RPMI7951 (cell line): ENCODE measurements at regions not wholly inside any gene's neighbourhood (a gene's known extent, or its start where the extent isn't known, plus 50 kb on each side); places are given as distances from the start of the nearest gene placed in this dataset.
"Not testable (repeated sequence)": the region's sequence is repeated elsewhere in the genome, so short reads cannot be mapped to it uniquely, and the experiment has no call there.

Source experiments
- DNase-seq: peaks from one replicate; pipeline ENCODE4 v3.0.0-alpha.2; 2012; ENCODE audit warnings: low read depth

GRCh38 chr17:56690441-56691291 is 97.2 kb downstream of the NOG start:
- peak; percentile 60 for DNase-seq

- DNase-seq, result no peak
Measured at GRCh38 chr17:56694825-56695224, 101.3 kb downstream of the NOG start.

- no peak for DNase-seq
Measured at GRCh38 chr17:56697190-56697589, 103.7 kb downstream of the NOG start.

- DNase-seq, result peak; percentile 97
Measured at GRCh38 chr17:56699186-56699894, 105.8 kb downstream of the NOG start.

GRCh38 chr17:56700919-56701420 is 107.5 kb downstream of the NOG start:
- DNase-seq, result peak; percentile 18

- DNase-seq, result peak; percentile 62
Measured at GRCh38 chr17:56707312-56708219, 114.1 kb downstream of the NOG start.

- DNase-seq, result no peak
Measured at GRCh38 chr17:56708220-56708558, 114.7 kb downstream of the NOG start.

- DNase-seq, result no peak
Measured at GRCh38 chr17:56708670-56709410, 115.3 kb downstream of the NOG start.

GRCh38 chr17:56710986-56711385 is 117.5 kb downstream of the NOG start:
- DNase-seq, result peak; percentile 13

GRCh38 chr17:56715613-56716357 is 117.9 kb downstream of the C17orf67 start:
- peak; percentile 68 for DNase-seq

- DNase-seq, result no peak
Measured at GRCh38 chr17:56717471-56717870, 116.2 kb downstream of the C17orf67 start.

GRCh38 chr17:56718515-56718914 is 115.2 kb downstream of the C17orf67 start:
- no peak for DNase-seq

- no peak for DNase-seq
Measured at GRCh38 chr17:56723421-56723820, 110.3 kb downstream of the C17orf67 start.

- DNase-seq, result no peak
Measured at GRCh38 chr17:56724664-56725063, 109.1 kb downstream of the C17orf67 start.

GRCh38 chr17:56725144-56725543 is 108.6 kb downstream of the C17orf67 start:
- DNase-seq, result no peak

GRCh38 chr17:56727876-56728617 is 105.7 kb downstream of the C17orf67 start:
- DNase-seq, result no peak

GRCh38 chr17:56731096-56731495 is 102.6 kb downstream of the C17orf67 start:
- not testable (repeated sequence) for DNase-seq

- DNase-seq, result no peak
Measured at GRCh38 chr17:56733833-56734232, 99.9 kb downstream of the C17orf67 start.

- DNase-seq, result no peak
Measured at GRCh38 chr17:56735842-56736241, 97.9 kb downstream of the C17orf67 start.
